HT-29 (cell line): ENCODE measurements at regions not wholly inside any gene's neighbourhood (a gene's known extent, or its start where the extent isn't known, plus 50 kb on each side); places are given as distances from the start of the nearest gene placed in this dataset.

ENCODE experiments used
- DNase-seq: peaks from one replicate; pipeline ENCODE4 v3.0.0-alpha.2; 2015; ENCODE audit warnings: low spot score

DNA sequence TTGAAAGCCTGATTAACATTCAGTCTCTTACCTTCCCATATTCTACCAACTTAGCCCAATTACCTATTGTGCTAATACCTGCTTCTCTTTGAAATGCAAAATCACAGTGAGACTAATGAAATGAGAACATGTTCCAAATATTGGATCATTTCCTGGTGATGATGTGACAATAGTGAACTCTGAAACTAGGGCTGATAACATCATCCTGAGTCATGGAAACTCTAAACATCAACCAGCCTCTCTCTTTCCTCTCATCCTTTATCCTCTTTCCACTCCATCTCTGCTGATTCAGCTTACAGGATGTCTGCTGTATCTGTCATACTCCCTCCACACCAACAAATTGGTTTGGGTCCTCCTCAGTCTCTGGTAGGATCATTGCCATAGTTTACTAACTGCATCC is 98.8 kb upstream of the NCKAP5 start:
- no peak for DNase-seq

DNA sequence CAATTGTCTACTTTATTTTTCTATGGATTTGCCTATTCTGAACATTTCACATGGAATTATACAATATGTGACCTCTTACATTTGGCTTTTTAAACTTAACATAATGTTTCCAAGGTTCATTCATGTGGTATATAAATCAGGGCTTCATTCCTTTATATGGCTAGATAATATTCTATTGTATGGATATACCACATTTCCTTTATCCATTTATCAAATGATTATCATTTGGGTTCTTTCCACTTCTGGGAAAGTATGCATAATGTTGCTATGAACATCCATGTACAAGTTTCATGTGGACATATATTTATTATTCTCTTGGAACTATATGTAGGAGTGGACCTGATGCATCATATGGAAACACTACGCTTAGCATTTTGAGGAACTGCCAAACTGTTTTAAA is 99.7 kb upstream of the NCKAP5 start:
- DNase-seq = no peak

DNA sequence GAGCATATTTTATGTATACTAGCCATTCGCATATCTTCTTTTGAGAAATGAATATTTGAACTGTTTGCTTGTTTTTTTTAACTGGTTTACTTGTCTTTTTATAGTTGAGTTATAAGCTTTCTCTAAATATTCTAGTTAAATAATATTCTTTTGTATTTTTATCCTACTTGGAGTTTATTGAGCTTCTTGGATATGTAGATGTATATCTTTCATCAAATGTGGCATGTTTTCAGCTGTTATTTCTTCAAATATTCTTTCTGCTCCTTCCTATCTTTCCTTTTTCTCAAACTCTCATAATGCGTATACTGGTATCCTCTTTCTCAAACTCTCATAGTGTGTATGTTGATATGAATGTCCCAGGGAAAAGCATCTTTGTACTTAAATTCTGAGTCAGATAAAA is 100.3 kb upstream of the NCKAP5 start:
- DNase-seq = no peak

DNA sequence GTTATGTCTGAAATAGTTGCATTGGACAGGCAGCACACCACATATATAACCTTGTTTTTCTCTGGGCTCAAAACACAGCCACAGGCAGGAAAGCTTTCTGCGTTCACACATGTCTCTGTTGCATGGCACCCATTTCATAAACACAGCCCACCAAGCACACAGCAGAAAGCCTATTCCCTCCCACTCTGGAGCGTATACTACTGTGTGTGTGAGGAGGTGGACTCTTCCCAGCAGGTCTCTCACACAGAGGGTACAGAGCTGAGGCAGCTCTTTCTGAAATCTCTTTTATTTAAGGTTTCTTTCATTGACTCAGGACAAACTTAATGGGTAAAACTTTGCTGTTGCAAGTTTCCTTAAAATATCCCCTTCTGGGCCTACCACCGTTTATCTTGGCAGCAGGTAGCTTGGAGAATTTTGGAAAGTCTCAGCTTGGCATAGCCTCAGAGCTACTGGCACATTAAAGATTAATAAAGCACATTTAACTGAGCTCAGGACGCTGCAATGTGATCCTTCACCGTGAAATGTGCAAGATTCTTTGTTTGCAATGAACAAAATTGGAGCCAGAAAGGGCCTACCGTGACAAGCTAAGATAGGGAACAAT is 105.1 kb upstream of the NCKAP5 start:
- no peak for DNase-seq

DNA sequence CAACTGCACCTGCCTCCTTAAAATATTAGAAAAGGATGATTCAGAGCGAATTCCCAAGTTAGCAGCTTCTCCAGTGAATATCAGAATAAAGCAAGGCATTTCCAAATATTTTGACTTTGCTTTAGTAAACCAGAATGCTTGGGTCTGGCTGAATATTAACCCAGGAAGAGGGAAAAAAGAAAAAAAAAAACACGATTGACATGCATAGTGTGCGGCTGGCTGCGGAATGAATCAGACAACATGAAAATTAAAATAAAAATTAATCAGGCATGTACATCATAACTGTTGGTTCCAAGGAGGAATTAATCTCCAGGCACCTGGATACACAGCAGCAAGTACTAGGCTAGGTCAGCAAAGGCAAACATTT is 105.8 kb upstream of the NCKAP5 start:
- no peak for DNase-seq

DNA sequence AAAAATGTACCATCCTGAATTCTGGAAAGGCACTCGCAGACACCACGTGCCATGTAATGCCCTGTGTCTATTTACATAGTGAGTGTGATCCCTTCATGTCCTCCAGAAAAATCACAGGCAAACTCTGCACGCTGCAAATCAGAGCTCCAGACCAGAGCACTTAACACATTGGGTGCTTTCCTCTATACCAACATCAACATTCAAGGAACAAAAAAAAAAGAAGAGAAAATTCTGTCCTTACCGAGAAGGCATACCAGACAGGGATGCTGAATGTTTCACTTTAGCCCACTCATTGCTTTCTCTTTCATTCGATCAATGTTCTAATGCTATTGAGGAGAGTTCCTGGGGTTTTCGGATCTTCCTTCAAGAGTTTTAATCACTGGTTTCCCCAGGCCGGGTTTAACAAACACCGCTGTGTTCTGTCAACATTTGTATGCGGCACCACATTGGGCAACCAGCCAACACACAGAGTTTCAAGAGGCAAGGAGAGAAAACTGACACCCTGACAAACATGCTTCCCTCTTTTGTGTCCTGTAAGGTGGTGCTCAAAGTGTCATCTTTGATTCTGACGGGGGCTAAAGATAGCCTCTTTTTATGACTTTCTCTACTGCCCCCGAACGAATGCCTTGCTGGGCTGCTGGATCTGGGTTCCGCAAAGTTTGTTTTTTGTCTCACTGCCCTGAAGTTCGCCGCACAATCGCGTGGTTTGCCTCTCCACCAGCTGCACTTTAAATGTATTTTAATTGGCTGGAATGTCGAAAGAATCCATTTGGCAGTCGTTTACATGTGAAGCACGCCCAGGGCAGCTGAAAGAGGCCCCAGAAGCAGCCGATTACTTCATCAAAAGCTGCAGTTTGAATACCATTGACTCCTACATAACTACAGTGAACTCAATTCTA is 106.4 kb upstream of the NCKAP5 start:
- no peak for DNase-seq

DNA sequence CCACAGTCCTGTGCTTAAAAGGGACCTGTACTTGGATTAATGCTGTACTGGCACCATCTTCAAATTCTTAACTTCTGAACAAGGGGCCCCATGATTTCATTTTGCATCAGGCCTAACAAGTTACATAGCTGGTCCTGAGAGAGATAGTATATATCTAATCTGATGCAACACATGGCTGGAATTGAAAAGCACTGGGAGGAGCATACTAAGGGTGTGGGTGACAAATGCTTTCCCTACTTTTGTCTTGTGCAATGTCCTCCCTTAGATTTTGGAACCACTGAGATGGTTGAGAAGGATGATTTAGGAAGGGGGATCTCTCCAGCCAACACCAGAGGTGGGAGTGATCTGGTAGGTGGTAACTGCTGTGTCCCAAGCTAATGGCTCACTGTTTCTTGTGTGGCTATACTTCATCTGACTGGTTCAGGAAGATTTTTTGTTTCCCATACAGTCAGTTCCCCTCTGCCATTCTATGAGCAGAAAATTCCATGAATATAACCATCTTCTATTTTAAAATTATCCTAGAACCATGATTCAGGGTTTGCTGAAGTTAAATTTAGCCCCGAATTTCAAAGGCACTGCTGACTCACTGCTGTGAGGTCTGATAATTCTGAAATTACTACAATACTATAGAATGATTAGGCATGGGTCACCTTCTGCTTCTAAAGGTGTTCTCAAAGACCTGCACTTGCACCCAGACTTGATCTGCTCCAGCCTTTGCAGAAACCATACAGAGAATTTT is 108.3 kb upstream of the NCKAP5 start:
- DNase-seq = no peak

DNA sequence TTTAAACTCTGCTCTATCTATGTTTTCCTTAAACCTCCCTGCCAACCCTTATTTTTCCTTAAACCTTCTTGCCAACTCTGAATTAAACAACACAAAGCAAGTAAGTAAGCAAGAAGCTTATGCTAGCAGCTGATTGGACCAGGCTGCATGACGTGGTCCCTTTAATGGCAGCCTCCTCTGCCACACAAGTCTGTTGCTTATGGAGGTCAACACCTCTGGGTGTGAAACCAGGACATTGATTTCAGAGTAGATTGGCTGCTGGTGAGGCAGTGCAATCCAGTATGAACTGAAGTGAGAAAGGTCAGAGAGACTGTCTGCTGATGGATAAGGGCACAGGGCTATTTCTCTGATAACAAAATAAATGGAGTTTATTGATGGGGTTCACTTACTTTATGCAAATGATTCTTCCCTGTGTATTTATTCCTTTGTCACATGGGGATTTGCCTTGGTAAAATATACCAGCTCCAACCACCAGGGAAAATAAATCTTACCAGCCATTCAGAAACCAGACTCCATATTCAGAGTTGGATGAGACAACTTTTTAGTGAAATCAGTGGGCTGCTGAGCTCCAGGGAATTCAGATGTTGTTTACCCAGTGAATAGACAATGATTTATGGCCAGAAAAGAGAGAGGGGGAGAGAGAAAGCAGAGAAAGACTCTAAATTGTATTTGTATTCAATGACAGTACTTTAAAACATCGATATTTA is 112.2 kb upstream of the NCKAP5 start:
- no peak for DNase-seq

DNA sequence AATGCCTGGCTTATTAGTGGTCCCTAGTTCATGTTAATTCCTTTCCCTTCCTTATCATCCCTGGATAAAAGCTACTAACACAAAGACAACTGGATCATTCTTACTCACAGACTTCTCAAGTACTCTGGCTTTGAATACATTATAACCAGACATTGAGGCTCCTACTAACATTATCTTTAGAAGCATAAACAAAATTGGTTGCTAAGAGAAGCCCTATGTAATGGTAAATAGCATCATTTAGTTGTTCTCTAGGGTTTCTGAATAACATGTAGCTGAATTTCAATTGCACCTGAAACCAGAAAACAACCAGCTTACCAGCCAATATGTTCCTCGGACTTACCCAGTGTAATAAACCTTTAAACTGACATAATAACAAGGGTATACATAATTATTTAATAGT is 114.1 kb upstream of the NCKAP5 start:
- no peak for DNase-seq

DNA sequence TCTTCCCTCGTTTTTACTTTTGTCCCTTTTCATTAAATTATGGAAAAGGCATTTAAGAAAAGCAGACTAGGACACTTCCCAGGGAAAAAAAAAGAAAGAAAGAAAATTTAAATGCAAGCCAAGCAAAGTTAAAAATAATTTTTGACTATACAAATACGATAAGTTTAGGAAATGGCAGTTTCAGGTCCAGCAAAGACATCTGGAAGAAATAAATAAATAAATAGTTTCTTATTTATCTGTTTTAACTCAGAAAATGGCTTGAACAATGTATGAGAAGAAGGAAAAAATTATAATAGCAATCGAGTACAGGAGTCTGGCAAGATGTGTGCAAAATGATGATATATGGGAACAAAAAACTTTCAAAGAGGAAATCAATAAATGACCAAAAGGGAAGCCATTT is 114.6 kb upstream of the NCKAP5 start:
- DNase-seq = no peak

DNA sequence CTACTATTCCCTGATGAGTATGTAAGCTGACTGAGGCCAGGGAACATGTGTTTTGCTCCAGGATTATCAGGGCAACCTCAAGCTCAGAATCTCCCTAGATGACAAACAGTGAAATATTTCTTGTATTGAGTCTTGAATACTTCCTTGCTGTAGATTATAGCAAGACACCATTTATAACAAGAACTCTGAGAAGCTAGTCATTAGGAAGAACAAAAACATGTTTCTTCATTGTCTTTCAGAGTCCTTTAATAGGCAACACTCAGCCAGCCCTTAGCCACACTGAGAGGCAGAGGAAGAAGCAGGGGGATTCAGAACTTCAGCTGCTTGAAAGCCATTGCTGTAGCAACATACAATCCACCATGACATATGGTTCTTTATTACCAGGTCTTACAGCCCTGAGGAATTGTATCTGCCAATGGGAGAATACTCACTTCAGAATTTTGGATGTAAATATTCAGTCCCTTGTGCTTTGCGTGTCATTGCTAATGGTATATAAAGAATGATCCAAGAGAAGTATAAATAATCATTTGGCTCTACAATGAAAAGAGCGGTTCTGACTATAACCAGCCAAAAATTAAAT is 117.5 kb upstream of the NCKAP5 start:
- DNase-seq = no peak

DNA sequence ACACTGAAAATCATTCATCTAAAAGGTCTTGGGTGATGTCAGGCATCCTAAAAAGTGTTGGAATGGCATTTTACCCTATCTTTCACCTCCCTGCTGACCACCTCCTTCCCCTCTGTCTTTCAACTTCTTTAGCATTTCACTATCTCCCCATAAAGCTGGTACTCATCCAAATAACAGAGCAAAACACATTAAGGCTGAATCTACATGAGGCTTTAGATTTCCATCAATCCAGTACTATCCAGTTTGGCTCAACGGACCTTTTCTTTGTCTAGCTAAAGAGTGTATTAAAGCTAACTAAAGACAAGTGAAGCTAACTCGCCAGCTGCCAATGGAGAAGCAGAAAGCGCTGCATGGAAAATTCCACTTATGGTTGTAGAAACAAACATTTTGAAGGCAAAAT is 122.5 kb upstream of the NCKAP5 start:
- no peak for DNase-seq

DNA sequence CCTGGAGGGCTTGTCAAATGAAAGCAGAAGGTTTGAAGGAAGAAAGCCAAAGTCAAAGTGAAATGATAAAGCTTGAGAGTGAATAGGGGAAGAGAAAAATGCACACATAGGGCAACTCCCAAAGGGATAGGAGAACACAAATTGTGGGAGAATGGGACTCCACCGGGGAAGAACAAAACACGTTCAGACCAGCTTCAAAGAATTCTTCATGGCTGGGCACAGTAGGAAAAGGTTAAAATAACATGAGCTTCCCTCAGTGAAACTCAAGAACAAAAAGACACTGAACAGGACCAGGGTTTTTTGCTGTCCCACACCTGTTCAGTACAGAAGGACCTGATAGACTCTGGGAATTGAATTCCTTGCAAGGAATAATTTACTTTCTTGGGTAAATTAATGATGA is 123.1 kb upstream of the NCKAP5 start:
- no peak for DNase-seq

DNA sequence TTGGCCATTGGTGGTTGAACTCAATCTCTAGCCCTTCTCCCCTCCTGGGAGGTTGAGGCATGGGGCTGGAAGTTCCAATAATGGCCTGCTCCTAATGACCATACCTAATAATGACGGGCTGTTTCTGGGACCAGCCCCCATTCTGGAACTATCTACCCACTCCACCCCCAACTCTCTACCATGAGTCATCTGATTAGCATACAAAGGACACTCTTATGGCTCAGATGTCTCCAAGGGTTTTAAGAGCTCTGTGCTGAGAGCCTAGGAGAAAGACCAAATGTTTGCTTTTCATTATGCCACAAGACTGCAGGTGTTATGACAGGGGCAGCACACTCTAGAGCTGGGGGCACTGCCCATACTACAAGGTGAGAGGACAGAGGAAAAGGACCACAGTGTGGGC is 137.0 kb upstream of the NCKAP5 start:
- no peak for DNase-seq

DNA sequence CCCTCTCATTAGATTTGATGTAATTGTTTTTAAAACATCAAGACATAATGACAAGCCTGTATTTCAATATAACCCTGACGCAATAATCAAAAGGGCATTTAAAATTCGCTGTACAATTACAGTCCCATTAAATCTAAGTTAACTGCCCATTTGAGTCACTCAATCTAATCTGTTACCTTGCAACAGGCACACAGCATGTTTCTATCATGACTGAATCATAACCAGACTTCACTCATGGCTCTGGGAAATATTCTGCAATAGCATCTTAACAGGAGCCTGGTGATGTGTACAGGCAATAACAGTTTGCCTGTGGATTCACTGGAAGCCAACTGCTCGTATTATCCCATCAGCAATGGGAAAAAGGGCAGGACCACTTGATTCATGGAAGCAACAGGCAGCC is 142.3 kb upstream of the NCKAP5 start:
- no peak for DNase-seq

DNA sequence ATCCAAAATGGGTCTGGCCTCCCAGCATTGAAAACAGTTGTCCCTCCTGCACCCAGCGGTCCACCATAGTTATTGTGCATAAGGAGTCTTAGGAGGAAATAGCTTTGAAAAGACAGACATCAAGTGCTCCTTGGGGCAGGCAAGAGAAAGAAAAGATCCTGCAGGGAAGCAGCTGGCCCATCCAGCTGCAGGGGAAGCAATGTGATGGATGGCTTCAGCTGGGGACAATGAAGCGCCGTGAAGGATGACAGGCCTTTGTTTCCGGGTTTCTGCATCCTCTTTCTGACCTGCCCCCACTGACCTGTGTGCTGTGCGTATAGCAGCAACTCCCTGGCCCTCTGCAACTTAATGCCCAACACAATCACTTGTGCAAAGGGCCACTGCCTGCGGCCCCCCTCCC is 142.9 kb upstream of the NCKAP5 start:
- no peak for DNase-seq

DNA sequence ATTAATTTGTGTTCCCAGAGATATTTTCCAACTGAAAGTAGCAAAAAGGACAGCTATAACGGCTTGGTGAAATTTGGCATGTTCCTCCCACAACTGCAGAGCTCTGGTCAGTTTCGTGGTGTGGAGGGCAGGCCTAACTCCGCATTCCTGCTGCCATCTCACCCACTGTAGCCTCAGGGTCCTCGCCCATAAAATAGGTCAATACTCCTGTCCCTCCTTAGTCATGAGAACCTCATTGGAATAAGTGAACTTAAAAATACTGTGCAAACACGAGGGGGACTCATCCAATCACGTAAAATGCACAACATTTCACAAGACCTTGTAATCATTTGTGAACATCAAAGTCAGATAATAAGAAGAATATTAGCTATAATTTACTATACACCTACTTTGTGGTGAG is 143.5 kb upstream of the NCKAP5 start:
- no peak for DNase-seq

DNA sequence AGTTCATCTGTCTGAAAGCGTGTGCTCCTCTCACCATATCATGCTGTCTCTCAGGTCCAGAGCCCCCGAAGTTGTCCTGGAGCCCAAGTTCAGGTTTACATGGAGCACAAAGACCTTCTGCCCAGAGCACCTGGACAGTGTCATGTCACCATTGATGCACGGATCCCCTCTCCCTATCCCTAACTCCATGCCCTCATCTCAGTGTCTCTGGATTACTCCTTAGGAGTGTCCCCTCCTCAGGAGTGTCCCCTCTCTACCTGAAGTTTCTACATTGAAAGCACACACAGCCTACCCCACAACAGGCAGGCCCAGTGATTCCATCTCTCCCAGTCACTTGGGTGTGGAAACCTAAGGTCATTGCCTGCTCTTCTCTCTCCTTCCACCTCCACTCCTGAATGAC is 144.1 kb upstream of the NCKAP5 start:
- DNase-seq = no peak

DNA sequence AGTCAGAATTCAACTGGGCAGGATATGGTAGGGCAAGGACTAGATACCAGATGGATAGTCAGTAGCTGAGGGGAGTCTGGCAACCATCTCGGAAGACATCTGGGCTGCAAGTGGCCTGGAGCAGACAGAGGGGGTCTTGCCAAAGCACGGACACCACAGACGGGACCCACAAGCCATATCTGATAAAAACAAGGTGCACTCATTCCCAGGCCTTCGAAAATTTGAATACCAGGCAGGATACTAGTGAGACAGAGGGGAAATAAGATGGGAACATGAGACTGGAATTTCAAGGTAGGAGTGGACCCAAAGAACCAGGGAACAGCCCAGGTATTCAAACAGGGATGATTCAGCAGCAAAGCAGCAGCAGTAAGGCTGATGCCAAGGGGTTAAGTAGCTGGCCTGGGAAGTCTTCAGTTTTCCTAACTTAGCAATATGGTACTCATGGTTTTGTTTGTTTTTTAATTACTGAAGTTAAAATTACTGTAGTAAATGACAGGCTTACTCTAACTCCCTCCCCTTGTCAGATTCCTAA is 144.9 kb upstream of the NCKAP5 start:
- DNase-seq = no peak

DNA sequence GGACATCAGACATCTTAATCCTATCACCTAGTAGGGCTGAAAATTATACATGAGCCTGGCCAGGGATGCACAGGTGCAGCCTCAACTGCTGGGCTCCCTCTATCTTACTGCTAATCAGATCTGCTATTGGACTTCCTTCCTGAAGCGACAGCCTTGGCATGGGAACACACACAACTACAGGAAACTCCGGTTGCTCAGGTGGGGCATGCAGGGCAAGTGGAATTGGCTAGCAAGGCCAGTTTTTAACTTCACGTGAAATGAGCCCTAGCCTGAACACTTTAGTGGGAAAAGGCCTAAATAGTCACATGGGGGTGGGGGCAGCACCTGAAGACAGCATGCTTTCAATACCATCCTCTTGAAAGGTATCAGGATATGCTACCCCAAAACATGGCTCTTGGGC is 147.9 kb upstream of the NCKAP5 start:
- no peak for DNase-seq

DNA sequence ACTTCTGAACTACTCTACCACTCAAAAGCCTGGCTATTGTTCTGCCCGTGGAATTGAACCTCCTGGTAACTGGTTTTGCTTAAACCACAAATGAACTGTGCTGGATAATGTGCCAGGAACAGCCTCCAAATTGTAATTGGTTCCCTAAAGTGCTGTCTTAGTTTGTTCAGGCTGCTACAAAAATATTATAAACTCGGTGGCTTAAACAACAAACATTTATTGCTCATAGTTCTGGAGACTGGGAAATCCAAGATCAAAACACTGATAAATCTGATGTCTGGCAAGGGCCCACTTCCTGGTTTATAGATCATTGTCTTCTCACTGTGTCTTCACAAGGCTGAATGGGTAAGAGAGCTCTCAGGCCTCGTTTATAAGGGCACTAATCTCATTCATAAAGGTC is 149.2 kb upstream of the NCKAP5 start:
- DNase-seq = no peak
